ENCODE measurements at regions not wholly inside any gene's neighbourhood (a gene's known extent, or its start where the extent isn't known, plus 50 kb on each side); places are given as distances from the start of the nearest gene placed in this dataset.

DNA sequence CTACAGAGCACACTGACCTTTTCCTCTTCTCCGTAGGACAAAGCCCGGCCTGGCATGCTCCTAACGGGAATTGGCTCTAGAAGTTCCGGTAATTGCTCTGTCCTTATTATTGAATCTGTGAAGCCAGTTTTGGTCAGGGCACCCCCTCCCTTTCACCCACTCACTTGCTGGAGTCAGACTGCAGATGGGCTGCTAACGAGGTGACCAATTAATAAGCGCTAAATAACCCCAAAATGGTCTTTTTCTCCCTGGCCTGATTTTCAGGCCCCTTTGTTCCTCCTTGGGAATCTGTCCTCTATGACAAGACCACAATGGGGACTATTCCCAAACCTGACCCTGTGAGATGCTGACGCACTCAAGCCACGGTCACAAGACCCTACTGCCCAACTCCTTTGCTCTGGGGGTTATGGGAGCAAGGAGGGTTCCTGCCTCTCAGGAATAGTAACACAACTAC lies 610.0 kb upstream of the CADM1 start:
- Histone ChIP-seq H3K36me3 (ENCODE audit: control insufficient read depth in 3 of 3, insufficient read depth in 3 of 3, low read length in 3 of 3) (no peaks in the 10 kb centered on the region), H3K27me3 (ENCODE audit: control insufficient read depth in 3 of 3, insufficient read depth in 3 of 3, low read length in 3 of 3) (peaks cover 0 to 10% (median 5%) of the 10 kb centered on the region in 3 donors), H3K9ac (ENCODE audit: low read depth in 1 of 3, low read length in 3 of 3) (no peak overlapping the region), H3K9me3 (ENCODE audit: control insufficient read depth in 3 of 3, low read length in 3 of 3) (peaks cover 0 to 6% (median 0%) of the 10 kb centered on the region in 3 donors), H3K4me3 (ENCODE audit: low read length in 3 of 3) (no peak overlapping the region), H3K4me1 (ENCODE audit: control insufficient read depth in 3 of 3, insufficient read depth in 3 of 3, low read length in 3 of 3) (peaks cover 3 to 10% (median 9%) of the 10 kb centered on the region in 3 donors), H3K27ac (ENCODE audit: low read depth, low read length) (no peak overlapping the region)

DNA sequence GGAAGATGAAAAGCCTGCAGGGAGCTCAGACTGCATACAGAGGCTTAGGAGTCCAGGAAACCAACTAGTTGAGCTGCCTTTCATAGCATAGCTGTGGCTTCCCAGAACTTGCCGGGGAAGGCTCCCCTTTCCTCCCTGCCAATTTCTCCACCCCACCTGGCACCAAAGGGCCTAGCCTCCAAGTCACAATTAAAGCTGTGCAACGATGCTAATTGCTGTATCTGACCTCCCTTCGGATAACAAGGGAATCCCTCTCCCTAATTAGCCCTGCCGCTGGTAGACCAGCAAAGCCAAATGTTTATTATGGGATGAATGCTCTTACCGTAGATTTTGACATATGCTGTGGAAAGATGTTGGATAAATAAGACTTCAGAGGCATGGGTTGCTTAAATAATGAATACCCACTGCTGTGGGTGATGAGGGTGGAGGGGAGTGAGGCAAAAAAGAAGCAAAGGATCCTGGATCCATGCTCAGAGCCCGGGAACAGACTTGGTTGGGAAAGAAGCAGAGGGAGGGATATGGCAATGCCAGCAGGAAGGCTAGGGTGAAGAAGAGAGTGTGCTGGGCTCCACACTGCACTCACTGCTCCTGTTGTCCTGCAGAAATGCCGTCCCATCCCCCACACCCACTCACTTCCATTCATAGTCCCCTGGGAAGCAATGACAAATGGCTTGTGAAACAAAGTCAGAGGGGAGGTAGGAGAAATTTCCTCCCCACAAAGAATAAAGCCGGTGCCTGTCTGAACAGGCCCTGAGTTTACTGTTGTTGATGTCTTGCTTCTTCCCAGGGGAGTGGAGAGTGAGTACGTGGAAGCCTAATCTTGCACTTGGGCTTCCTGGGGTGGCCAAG lies 608.1 kb upstream of the CADM1 start:
- Histone ChIP-seq H3K4me3 (ENCODE audit: low read length in 3 of 3) (no peak overlapping the region), H3K9ac (ENCODE audit: low read depth in 1 of 3, low read length in 3 of 3) (no peak overlapping the region), H3K9me3 (ENCODE audit: control insufficient read depth in 3 of 3, low read length in 3 of 3) (peaks cover 0 to 6% (median 0%) of the 10 kb centered on the region in 3 donors), H3K36me3 (ENCODE audit: control insufficient read depth in 3 of 3, insufficient read depth in 3 of 3, low read length in 3 of 3) (no peaks in the 10 kb centered on the region), H3K27me3 (ENCODE audit: control insufficient read depth in 3 of 3, insufficient read depth in 3 of 3, low read length in 3 of 3) (no peaks in the 10 kb centered on the region), H3K27ac (ENCODE audit: low read depth, low read length) (no peak overlapping the region), H3K4me1 (ENCODE audit: control insufficient read depth in 3 of 3, insufficient read depth in 3 of 3, low read length in 3 of 3) (peaks cover 3 to 10% (median 9%) of the 10 kb centered on the region in 3 donors)

DNA sequence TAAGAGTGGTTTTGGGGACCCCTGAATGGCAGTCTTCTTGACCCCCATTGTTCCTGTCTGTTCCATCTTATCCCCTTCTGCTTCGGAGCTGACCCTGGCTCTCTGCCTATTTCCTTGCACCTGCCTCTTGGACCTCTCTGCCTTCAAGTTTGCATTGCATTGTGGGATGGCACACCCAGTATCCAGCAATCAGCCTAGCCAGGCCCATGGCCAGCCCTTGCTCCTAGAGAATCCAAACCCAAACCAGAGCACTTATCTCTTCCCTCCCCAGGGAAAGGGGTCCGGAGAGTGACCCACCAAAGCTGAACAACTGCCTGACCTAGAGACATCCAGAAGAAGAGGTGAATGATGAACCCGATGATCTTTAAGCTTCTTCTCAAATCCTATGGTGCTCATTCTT lies 607.3 kb upstream of the CADM1 start:
- peaks cover 3 to 10% (median 9%) of the 10 kb centered on the region in 3 donors for H3K4me1 ChIP-seq (ENCODE audit: control insufficient read depth in 3 of 3, insufficient read depth in 3 of 3, low read length in 3 of 3)
- no peak overlapping the region for H3K4me3 ChIP-seq (ENCODE audit: low read length in 3 of 3)
- H3K27ac ChIP-seq (ENCODE audit: low read depth, low read length) = no peak overlapping the region
- no peaks in the 10 kb centered on the region for H3K27me3 ChIP-seq (ENCODE audit: control insufficient read depth in 3 of 3, insufficient read depth in 3 of 3, low read length in 3 of 3)
- H3K9ac ChIP-seq (ENCODE audit: low read depth in 1 of 3, low read length in 3 of 3) = no peak overlapping the region
- H3K36me3 ChIP-seq (ENCODE audit: control insufficient read depth in 3 of 3, insufficient read depth in 3 of 3, low read length in 3 of 3) = no peaks in the 10 kb centered on the region
- H3K9me3 ChIP-seq (ENCODE audit: control insufficient read depth in 3 of 3, low read length in 3 of 3) = peaks cover 0 to 6% (median 0%) of the 10 kb centered on the region in 3 donors

DNA sequence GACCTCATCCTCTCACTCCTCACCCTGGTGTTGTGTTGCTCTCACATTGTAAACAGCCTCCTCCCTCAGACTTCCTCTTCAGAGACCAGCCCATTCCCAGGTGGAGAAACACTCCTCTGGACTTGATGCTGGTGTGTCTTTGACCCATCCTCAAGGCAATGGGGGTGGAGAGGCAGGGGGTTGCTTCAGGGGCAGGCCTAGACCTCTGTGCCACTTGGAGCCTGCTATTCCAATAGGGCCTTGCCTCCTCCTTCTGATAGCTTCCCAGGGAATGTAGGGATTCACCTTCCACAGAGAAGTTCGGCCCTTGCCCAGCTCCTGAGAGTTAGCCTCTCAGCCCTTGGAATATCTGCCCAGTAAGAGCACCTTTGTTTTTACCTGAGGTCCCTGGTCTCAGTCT lies 606.6 kb upstream of the CADM1 start:
- Histone ChIP-seq H3K9me3 (ENCODE audit: control insufficient read depth in 3 of 3, low read length in 3 of 3) (peaks cover 0 to 6% (median 0%) of the 10 kb centered on the region in 3 donors), H3K36me3 (ENCODE audit: control insufficient read depth in 3 of 3, insufficient read depth in 3 of 3, low read length in 3 of 3) (no peaks in the 10 kb centered on the region), H3K9ac (ENCODE audit: low read depth in 1 of 3, low read length in 3 of 3) (no peak overlapping the region), H3K4me3 (ENCODE audit: low read length in 3 of 3) (no peak overlapping the region), H3K27me3 (ENCODE audit: control insufficient read depth in 3 of 3, insufficient read depth in 3 of 3, low read length in 3 of 3) (no peaks in the 10 kb centered on the region), H3K4me1 (ENCODE audit: control insufficient read depth in 3 of 3, insufficient read depth in 3 of 3, low read length in 3 of 3) (peaks cover 3 to 10% (median 9%) of the 10 kb centered on the region in 3 donors), H3K27ac (ENCODE audit: low read depth, low read length) (no peak overlapping the region)

DNA sequence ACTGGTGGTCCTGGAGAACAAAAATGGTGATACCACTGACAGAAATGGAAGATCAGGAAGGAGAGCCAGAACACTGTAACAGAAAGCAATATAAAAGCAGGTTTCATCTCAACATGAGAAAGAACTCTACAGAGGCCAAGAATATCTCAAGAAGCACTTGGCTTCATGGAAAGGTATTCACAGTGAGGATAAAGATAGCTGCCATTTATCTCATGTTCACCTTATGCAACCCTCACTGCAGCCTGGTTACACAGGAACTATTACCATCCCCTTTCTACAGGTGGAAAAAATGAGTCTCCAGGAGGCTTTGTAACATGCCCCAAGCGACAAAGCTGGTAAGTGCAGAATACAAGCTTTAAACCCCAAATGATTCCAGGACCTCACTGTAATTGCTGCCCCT lies 606.1 kb upstream of the CADM1 start:
- Histone ChIP-seq H3K4me1 (ENCODE audit: control insufficient read depth in 3 of 3, insufficient read depth in 3 of 3, low read length in 3 of 3) (peaks cover 3 to 10% (median 9%) of the 10 kb centered on the region in 3 donors), H3K27me3 (ENCODE audit: control insufficient read depth in 3 of 3, insufficient read depth in 3 of 3, low read length in 3 of 3) (no peaks in the 10 kb centered on the region), H3K4me3 (ENCODE audit: low read length in 3 of 3) (peak overlapping the region in 1 of 3 donors; percentile 22), H3K36me3 (ENCODE audit: control insufficient read depth in 3 of 3, insufficient read depth in 3 of 3, low read length in 3 of 3) (no peaks in the 10 kb centered on the region), H3K27ac (ENCODE audit: low read depth, low read length) (no peak overlapping the region), H3K9me3 (ENCODE audit: control insufficient read depth in 3 of 3, low read length in 3 of 3) (peaks cover 0 to 6% (median 0%) of the 10 kb centered on the region in 3 donors), H3K9ac (ENCODE audit: low read depth in 1 of 3, low read length in 3 of 3) (no peak overlapping the region)

DNA sequence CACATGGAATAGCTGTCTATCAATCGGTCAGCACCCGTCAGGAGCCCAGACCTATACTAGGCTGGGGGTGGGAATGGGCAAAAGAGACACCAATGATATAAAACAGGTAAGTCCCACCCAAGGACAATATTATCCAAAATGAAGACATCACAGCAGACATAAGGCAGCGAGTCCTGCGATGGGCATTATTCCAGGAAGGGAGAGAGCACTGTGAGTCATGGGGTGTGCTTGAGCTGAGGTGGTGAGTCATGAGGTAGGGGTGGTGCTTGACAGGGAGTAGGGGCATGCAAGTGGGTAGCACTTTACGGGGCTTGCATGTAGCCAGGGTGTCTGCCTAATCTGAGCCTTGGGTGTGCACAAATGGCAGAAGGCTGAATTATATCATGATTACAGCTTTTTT lies 605.0 kb upstream of the CADM1 start:
- H3K36me3 ChIP-seq (ENCODE audit: control insufficient read depth in 3 of 3, insufficient read depth in 3 of 3, low read length in 3 of 3) = no peaks in the 10 kb centered on the region
- H3K9me3 ChIP-seq (ENCODE audit: control insufficient read depth in 3 of 3, low read length in 3 of 3) = peaks cover 0 to 6% (median 0%) of the 10 kb centered on the region in 3 donors
- no peak overlapping the region for H3K27ac ChIP-seq (ENCODE audit: low read depth, low read length)
- H3K4me3 ChIP-seq (ENCODE audit: low read length in 3 of 3) = no peak overlapping the region
- no peak overlapping the region for H3K9ac ChIP-seq (ENCODE audit: low read depth in 1 of 3, low read length in 3 of 3)
- peaks cover 3 to 10% (median 9%) of the 10 kb centered on the region in 3 donors for H3K4me1 ChIP-seq (ENCODE audit: control insufficient read depth in 3 of 3, insufficient read depth in 3 of 3, low read length in 3 of 3)
- H3K27me3 ChIP-seq (ENCODE audit: control insufficient read depth in 3 of 3, insufficient read depth in 3 of 3, low read length in 3 of 3) = no peaks in the 10 kb centered on the region

DNA sequence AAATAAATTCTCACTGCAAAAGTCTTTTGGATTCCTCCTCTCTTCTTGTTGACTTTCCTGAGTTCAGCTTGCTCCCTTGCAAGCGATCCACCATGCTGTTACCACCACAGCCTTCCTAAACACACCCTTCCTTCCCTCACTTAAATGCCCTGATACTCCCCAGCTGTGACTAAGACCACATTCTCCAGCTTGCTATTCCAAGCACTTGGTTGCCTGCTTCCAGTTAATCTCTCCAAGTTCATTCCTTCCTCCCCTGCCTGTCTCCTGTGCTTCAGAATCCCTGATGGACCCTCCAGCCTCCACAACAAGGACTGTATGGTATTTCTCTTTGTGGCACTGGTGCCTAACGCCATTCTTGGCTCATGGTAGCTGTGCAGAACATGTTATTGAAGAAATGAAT lies 603.9 kb upstream of the CADM1 start:
- no peaks in the 10 kb centered on the region for H3K36me3 ChIP-seq (ENCODE audit: control insufficient read depth in 3 of 3, insufficient read depth in 3 of 3, low read length in 3 of 3)
- no peak overlapping the region for H3K4me3 ChIP-seq (ENCODE audit: low read length in 3 of 3)
- H3K9me3 ChIP-seq (ENCODE audit: control insufficient read depth in 3 of 3, low read length in 3 of 3) = peaks cover 0 to 2% (median 0%) of the 10 kb centered on the region in 3 donors
- H3K4me1 ChIP-seq (ENCODE audit: control insufficient read depth in 3 of 3, insufficient read depth in 3 of 3, low read length in 3 of 3) = peaks cover 3 to 10% (median 9%) of the 10 kb centered on the region in 3 donors
- H3K27ac ChIP-seq (ENCODE audit: low read depth, low read length) = no peak overlapping the region
- no peaks in the 10 kb centered on the region for H3K27me3 ChIP-seq (ENCODE audit: control insufficient read depth in 3 of 3, insufficient read depth in 3 of 3, low read length in 3 of 3)
- H3K9ac ChIP-seq (ENCODE audit: low read depth in 1 of 3, low read length in 3 of 3) = no peak overlapping the region

DNA sequence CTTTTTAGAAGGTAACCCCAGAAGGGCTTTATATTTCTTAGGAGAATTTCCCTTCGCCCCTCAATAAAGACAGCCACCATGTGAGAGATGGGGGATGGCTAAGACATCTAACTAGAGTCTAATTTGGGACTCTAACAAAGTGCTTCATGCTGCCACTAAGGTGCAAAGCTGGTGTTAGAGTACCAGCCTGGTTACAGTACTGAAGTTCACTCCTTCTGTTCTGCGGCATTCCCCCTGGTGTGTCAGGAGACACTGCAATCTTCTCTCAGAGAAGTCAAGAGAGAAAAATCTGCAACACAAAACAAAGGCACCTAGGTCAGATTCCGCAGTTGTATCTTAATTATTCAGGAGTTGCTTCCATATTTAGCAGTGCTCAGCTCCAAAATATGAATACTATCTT lies 603.0 kb upstream of the CADM1 start:
- H3K4me3 ChIP-seq (ENCODE audit: low read length in 3 of 3) = no peak overlapping the region
- H3K36me3 ChIP-seq (ENCODE audit: control insufficient read depth in 3 of 3, insufficient read depth in 3 of 3, low read length in 3 of 3) = no peaks in the 10 kb centered on the region
- no peak overlapping the region for H3K27ac ChIP-seq (ENCODE audit: low read depth, low read length)
- H3K9ac ChIP-seq (ENCODE audit: low read depth in 1 of 3, low read length in 3 of 3) = no peak overlapping the region
- no peaks in the 10 kb centered on the region for H3K27me3 ChIP-seq (ENCODE audit: control insufficient read depth in 3 of 3, insufficient read depth in 3 of 3, low read length in 3 of 3)
- H3K4me1 ChIP-seq (ENCODE audit: control insufficient read depth in 3 of 3, insufficient read depth in 3 of 3, low read length in 3 of 3) = peaks cover 3 to 10% (median 9%) of the 10 kb centered on the region in 3 donors
- H3K9me3 ChIP-seq (ENCODE audit: control insufficient read depth in 3 of 3, low read length in 3 of 3) = no peaks in the 10 kb centered on the region

DNA sequence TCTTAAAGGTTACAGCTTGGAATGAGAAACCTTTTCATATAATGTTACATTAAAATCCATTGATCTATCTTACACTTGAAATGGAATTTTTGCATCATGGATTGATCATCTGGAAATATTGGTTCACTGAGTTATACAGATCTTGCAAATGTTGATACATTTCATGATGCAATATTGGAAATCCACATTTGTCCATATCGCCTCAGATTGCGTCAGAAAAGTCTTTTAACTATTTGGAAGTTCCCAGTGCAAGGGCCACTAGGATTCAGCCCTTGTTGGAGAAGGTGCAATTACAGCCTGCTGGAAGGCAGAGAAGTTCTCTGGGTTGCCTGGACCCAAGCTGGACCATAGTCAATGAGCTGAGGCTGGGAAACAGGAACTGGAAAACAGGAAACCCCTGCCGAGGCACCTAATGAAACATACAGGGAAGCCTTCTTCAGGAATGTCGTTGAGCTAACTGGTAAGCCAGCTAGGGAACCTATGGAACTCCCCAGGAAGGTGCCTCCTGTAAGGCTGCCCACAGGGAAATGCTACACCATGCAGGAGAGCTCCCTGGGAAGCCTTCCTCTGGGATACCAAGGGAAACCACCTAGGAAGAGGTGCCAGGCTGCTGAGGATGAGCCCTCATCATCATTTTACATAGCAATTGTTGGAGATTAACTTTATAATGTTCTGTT lies 600.4 kb upstream of the CADM1 start:
- Histone ChIP-seq H3K36me3 (ENCODE audit: control insufficient read depth in 3 of 3, insufficient read depth in 3 of 3, low read length in 3 of 3) (no peaks in the 10 kb centered on the region), H3K27me3 (ENCODE audit: control insufficient read depth in 3 of 3, insufficient read depth in 3 of 3, low read length in 3 of 3) (no peaks in the 10 kb centered on the region), H3K27ac (ENCODE audit: low read depth, low read length) (no peak overlapping the region), H3K4me3 (ENCODE audit: low read length in 3 of 3) (no peak overlapping the region), H3K4me1 (ENCODE audit: control insufficient read depth in 3 of 3, insufficient read depth in 3 of 3, low read length in 3 of 3) (no peaks in the 10 kb centered on the region), H3K9ac (ENCODE audit: low read depth in 1 of 3, low read length in 3 of 3) (no peak overlapping the region), H3K9me3 (ENCODE audit: control insufficient read depth in 3 of 3, low read length in 3 of 3) (no peaks in the 10 kb centered on the region)

DNA sequence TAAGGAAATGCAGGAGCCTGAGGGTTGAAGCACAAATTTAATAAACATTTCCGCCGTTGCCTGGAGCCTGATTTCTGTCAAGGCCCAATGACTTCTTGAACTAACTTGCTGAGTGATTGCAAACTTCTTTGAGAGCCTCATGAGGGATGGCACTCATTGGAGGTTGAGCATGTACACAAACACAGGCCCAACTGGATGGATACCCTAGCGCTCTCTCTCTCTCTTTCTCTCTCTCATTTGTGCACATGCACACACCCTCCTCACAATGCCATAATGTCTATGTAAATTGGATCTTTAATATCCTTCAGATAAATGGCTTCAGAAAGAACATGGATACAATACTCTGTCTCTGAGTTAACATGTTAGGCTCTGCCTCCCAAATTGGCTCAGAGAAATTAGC lies 597.7 kb upstream of the CADM1 start:
- no peaks in the 10 kb centered on the region for H3K4me1 ChIP-seq (ENCODE audit: control insufficient read depth in 3 of 3, insufficient read depth in 3 of 3, low read length in 3 of 3)
- H3K27ac ChIP-seq (ENCODE audit: low read depth, low read length) = no peak overlapping the region
- no peaks in the 10 kb centered on the region for H3K36me3 ChIP-seq (ENCODE audit: control insufficient read depth in 3 of 3, insufficient read depth in 3 of 3, low read length in 3 of 3)
- no peaks in the 10 kb centered on the region for H3K9me3 ChIP-seq (ENCODE audit: control insufficient read depth in 3 of 3, low read length in 3 of 3)
- no peak overlapping the region for H3K4me3 ChIP-seq (ENCODE audit: low read length in 3 of 3)
- H3K27me3 ChIP-seq (ENCODE audit: control insufficient read depth in 3 of 3, insufficient read depth in 3 of 3, low read length in 3 of 3) = peaks cover 0 to 6% (median 3%) of the 10 kb centered on the region in 3 donors
- no peak overlapping the region for H3K9ac ChIP-seq (ENCODE audit: low read depth in 1 of 3, low read length in 3 of 3)

Data from skeletal muscle tissue (tissue), 3 donors.